ENCODE measurements at regions not wholly inside any gene's neighbourhood (a gene's known extent, or its start where the extent isn't known, plus 50 kb on each side); places are given as distances from the start of the nearest gene placed in this dataset.

DNA sequence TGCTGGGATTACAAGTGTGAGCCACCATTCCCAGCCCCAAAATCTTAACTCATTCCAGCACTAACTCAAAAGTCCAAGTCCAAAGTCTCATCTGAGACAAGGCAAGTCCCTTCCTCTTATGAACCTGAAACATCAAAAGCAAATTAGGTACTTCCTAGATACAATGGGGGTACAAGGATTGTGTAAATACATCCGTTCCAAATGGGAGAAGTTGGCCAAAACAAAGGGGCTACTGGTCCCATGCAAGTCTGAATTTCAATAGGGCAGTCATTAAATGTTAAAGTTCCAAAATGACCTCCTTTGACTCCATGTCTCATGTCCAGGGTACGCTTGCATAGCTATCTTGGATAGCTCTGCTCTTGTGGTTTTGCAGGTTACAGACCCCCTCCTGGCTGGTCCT is 94.7 kb upstream of the PPM1H start:
- no peaks in the 10 kb centered on the region for H3K4me1 ChIP-seq (replicated peaks)
- H3K36me3 ChIP-seq = no peaks in the 10 kb centered on the region
- H3K9me3 ChIP-seq = no peaks in the 10 kb centered on the region
- H3K27ac ChIP-seq = no peak overlapping the region
- WGBS = 96% methylated on average over 2 of the region's 2 CpGs
- no peaks in the 10 kb centered on the region for H3K27me3 ChIP-seq (replicated peaks; ENCODE audit: insufficient read depth)
- DNase-seq (ENCODE audit: low spot score) = no peak
- no peak overlapping the region for H3K4me3 ChIP-seq
- TF ChIP-seq, protein P1, sequence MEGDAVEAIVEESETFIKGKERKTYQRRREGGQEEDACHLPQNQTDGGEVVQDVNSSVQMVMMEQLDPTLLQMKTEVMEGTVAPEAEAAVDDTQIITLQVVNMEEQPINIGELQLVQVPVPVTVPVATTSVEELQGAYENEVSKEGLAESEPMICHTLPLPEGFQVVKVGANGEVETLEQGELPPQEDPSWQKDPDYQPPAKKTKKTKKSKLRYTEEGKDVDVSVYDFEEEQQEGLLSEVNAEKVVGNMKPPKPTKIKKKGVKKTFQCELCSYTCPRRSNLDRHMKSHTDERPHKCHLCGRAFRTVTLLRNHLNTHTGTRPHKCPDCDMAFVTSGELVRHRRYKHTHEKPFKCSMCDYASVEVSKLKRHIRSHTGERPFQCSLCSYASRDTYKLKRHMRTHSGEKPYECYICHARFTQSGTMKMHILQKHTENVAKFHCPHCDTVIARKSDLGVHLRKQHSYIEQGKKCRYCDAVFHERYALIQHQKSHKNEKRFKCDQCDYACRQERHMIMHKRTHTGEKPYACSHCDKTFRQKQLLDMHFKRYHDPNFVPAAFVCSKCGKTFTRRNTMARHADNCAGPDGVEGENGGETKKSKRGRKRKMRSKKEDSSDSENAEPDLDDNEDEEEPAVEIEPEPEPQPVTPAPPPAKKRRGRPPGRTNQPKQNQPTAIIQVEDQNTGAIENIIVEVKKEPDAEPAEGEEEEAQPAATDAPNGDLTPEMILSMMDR (IDR thresholded peaks at IDR 0.05) = no peak
- TF ChIP-seq POLR2AphosphoS5 (IDR thresholded peaks at IDR 0.05) = no peak
- TF ChIP-seq POLR2A (IDR thresholded peaks at IDR 0.05) = no peak
- intact Hi-C loops (cut with DNase I) = no loop called here

DNA sequence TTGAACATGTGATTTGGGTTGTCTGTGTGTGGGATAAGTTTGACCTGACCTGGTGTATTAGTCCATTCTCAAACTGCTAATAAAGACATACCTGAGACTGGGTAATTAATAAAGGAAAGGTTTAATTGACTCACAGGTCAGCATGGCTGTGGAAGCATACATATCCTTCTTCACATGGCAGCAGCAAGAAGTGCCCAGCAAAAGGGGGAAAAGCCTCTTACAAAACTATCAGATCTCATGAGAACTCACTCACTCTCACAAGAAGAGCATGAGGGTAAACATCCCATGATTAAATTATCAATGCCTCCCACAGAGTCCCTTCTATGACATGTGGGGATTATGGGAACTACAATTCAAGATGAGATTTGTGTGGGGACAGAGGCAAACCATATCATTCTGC is 94.0 kb upstream of the PPM1H start:
- TF ChIP-seq, protein P1 (IDR thresholded peaks at IDR 0.05) = no peak
- TF ChIP-seq POLR2AphosphoS5 (IDR thresholded peaks at IDR 0.05) (no peak), POLR2A (IDR thresholded peaks at IDR 0.05) (no peak)
- H3K27me3 ChIP-seq (replicated peaks; ENCODE audit: insufficient read depth) = no peaks in the 10 kb centered on the region
- intact Hi-C loops (cut with DNase I) = no loop called here
- no peaks in the 10 kb centered on the region for H3K36me3 ChIP-seq
- no peak for DNase-seq (ENCODE audit: low spot score)
- H3K4me1 ChIP-seq (replicated peaks) = no peaks in the 10 kb centered on the region
- H3K27ac ChIP-seq = no peak overlapping the region
- no peaks in the 10 kb centered on the region for H3K9me3 ChIP-seq
- H3K4me3 ChIP-seq = no peak overlapping the region

DNA sequence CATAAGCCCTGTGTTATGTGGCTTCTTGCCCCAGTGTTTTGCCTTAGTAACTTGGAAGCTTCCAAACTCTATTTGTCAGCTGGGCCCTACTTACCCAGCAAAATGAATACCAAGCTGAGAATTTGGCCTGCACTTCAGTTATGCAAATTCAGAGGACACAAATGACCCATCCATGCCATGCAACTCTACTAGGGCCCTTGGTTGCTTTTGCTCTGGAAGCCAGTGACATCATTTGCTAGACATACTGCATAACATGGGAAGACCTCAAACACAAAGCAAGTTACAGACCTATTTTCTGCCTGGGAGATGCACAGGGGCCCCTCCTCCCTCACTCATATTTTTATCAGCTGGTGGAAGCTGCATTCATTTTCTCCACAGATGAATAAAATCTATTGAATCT is 90.2 kb upstream of the PPM1H start:
- DNase-seq (ENCODE audit: low spot score) = no peak
- Histone ChIP-seq H3K9me3 (no peaks in the 10 kb centered on the region), H3K27ac (no peak overlapping the region), H3K4me1 (replicated peaks) (no peaks in the 10 kb centered on the region), H3K27me3 (replicated peaks; ENCODE audit: insufficient read depth) (no peaks in the 10 kb centered on the region), H3K4me3 (no peak overlapping the region), H3K36me3 (no peaks in the 10 kb centered on the region)
- TF ChIP-seq POLR2A (IDR thresholded peaks at IDR 0.05) = no peak
- TF ChIP-seq, protein P1 (IDR thresholded peaks at IDR 0.05) = no peak
- no peak for TF ChIP-seq POLR2AphosphoS5 (IDR thresholded peaks at IDR 0.05)
- intact Hi-C loops (cut with DNase I) = no loop called here

DNA sequence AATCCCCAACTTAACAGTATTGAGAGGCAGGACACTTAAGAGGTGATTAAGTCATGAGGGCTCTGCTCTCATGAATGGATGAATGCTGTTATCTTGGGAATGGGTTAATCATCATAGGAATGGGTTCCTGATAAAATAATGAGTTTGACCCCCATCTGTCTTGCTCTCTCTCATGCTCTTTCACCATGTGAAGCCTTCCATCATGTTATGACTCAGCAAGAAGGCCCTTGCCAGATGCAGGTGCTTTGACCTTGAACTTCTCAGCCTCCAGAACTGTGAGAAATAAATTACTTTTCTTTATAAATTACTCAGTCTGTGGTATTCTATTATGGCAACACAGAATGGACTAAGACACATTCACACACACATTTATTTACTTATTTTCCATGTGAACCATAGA is 89.0 kb upstream of the PPM1H start:
- intact Hi-C loops (cut with DNase I) = no loop called here
- H3K27me3 ChIP-seq (replicated peaks; ENCODE audit: insufficient read depth) = no peaks in the 10 kb centered on the region
- no peaks in the 10 kb centered on the region for H3K36me3 ChIP-seq
- H3K4me1 ChIP-seq (replicated peaks) = no peaks in the 10 kb centered on the region
- no peak for DNase-seq (ENCODE audit: low spot score)
- H3K27ac ChIP-seq = no peak overlapping the region
- H3K4me3 ChIP-seq = no peak overlapping the region
- TF ChIP-seq, protein P1 (IDR thresholded peaks at IDR 0.05) = no peak
- TF ChIP-seq POLR2AphosphoS5 (IDR thresholded peaks at IDR 0.05) (no peak), POLR2A (IDR thresholded peaks at IDR 0.05) (no peak)
- H3K9me3 ChIP-seq = no peaks in the 10 kb centered on the region

DNA sequence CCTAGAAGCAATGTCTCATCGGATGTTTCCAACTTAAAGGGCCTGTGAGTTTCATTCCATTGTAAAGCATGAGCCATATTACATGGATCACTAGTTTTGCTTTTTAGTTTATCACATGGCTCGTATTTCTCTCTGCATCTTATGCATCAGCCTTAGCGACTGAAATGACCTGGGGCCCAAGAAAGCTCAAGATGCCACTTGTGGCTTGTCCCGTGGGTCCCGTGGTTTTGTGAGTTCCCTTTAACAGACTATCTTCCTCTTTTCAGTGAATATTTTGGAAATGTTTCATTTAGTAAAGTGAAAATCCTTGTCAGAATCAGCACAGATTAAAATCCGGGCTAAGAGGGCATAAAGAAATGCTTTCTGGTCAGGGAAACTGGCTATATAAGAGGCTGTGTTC is 86.2 kb upstream of the PPM1H start:
- Histone ChIP-seq H3K4me1 (replicated peaks) (no peaks in the 10 kb centered on the region), H3K4me3 (no peak overlapping the region), H3K36me3 (no peaks in the 10 kb centered on the region), H3K9me3 (no peaks in the 10 kb centered on the region), H3K27ac (no peak overlapping the region), H3K27me3 (replicated peaks; ENCODE audit: insufficient read depth) (no peaks in the 10 kb centered on the region)
- DNase-seq (ENCODE audit: low spot score) = no peak
- WGBS = 81% methylated on average over 6 of the region's 6 CpGs
- intact Hi-C loops (cut with DNase I) = no loop called here
- TF ChIP-seq POLR2A (IDR thresholded peaks at IDR 0.05) (no peak), POLR2AphosphoS5 (IDR thresholded peaks at IDR 0.05) (no peak)
- TF ChIP-seq, protein P1 (IDR thresholded peaks at IDR 0.05) = no peak
